ENCODE measurements at regions not wholly inside any gene's neighbourhood (a gene's known extent, or its start where the extent isn't known, plus 50 kb on each side); places are given as distances from the start of the nearest gene placed in this dataset.

DNA sequence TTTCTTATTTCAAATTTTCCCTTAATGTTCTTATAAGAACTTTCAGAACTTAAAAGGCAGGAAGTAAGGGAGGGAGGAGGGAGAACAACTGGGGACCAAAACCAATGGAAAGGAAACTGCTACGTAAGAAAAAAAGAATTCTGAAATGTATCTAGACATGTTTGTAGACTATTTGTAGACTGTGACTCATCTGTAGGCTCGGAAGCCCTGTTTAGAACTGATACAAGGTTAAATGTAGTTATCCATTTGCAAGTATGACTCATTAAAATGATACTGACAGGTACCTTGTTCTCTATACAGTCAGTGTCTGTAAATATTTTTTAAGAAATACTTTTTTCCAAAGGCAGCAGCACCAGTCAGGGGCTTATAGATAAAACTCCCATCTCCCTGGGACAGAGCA is 202.0 kb downstream of the DHX15 start:
- Histone ChIP-seq H3K9ac (replicated peaks in 1 of 4; ENCODE audit: extremely low read depth in 1 of 4, low read depth in 3 of 4, low read length in 3 of 4) (no peak overlapping the region), H2BK15ac (ENCODE audit: low read length) (no peak overlapping the region), H3K79me2 (ENCODE audit: control insufficient read depth in 1 of 2, insufficient read depth in 2 of 2, low read length in 2 of 2) (no peaks in the 10 kb centered on the region), H4K20me1 (replicated peaks in 1 of 2; ENCODE audit: control insufficient read depth in 1 of 2, insufficient read depth in 2 of 2, low read length in 2 of 2) (no peaks in the 10 kb centered on the region), H3K79me1 (ENCODE audit: low read depth, low read length) (no peaks in the 10 kb centered on the region), H2BK12ac (ENCODE audit: low read depth, low read length) (no peak overlapping the region), H3K23ac (ENCODE audit: insufficient read length) (no peak overlapping the region), H4K8ac (ENCODE audit: extremely low read depth, insufficient read depth, low read length) (no peak overlapping the region), H3K27me3 (replicated peaks in 1 of 4; ENCODE audit: control insufficient read depth in 3 of 4, extremely low read depth in 1 of 4, insufficient read depth in 3 of 4, low read length in 3 of 4) (no peaks in the 10 kb centered on the region; a peak in 1 of 7 replicates), H2AK5ac (ENCODE audit: low read depth, low read length) (no peak overlapping the region), H2BK5ac (ENCODE audit: low read depth, low read length) (no peak overlapping the region), H3K36me3 (ENCODE audit: control insufficient read depth in 2 of 4, insufficient read depth in 4 of 4, low read length in 3 of 4) (no peaks in the 10 kb centered on the region), H3K4me1 (replicated peaks in 1 of 4; ENCODE audit: control insufficient read depth in 3 of 4, insufficient read depth in 4 of 4, low read length in 3 of 4) (no peaks in the 10 kb centered on the region), H3K56ac (replicated peaks; ENCODE audit: insufficient read length, low read depth, low read length) (no peak overlapping the region), H3K23me2 (ENCODE audit: low read depth, low read length) (no peaks in the 10 kb centered on the region), H2BK120ac (replicated peaks; ENCODE audit: low read depth, low read length) (no peak overlapping the region), H3K27ac (ENCODE audit: low read depth, low read length) (no peak overlapping the region), H3K4me2 (ENCODE audit: insufficient read depth in 1 of 2, low read depth in 2 of 2, low read length in 2 of 2) (no peak overlapping the region), H4K5ac (ENCODE audit: insufficient read length, low read depth, low read length) (no peak overlapping the region), H4K91ac (replicated peaks; ENCODE audit: insufficient read length, low read length) (no peak overlapping the region), H2BK20ac (ENCODE audit: low read length) (no peak overlapping the region), H3K14ac (ENCODE audit: insufficient read length) (no peak overlapping the region), H3K18ac (ENCODE audit: extremely low read depth, low read length) (no peak overlapping the region), H3K9me3 (ENCODE audit: insufficient read depth in 2 of 2, low read depth in 1 of 2, low read length in 1 of 2) (no peaks in the 10 kb centered on the region), H3K4ac (replicated peaks; ENCODE audit: insufficient read length, low read depth, low read length) (no peak overlapping the region), H2AFZ (ENCODE audit: low read length) (no peak overlapping the region), H3K4me3 (ENCODE audit: extremely low read depth in 1 of 4, insufficient read depth in 2 of 4, low read depth in 3 of 4, low read length in 4 of 4) (no peak overlapping the region)
- ChIA-PET POLR2A (ENCODE audit: partially characterized antibody) (no interaction called here), CTCF (ENCODE audit: partially characterized antibody) (interaction anchor here (0.6 kb wide), 1 partner anchor 41 kb away, joined by 3 read pairs; no protein-coding TSS in a partner anchor)
- no peak for TF ChIP-seq PHF8 (conservative IDR thresholded peaks at IDR 0.05; ENCODE audit: low read depth, low read length)
- TF ChIP-seq, protein P1, sequence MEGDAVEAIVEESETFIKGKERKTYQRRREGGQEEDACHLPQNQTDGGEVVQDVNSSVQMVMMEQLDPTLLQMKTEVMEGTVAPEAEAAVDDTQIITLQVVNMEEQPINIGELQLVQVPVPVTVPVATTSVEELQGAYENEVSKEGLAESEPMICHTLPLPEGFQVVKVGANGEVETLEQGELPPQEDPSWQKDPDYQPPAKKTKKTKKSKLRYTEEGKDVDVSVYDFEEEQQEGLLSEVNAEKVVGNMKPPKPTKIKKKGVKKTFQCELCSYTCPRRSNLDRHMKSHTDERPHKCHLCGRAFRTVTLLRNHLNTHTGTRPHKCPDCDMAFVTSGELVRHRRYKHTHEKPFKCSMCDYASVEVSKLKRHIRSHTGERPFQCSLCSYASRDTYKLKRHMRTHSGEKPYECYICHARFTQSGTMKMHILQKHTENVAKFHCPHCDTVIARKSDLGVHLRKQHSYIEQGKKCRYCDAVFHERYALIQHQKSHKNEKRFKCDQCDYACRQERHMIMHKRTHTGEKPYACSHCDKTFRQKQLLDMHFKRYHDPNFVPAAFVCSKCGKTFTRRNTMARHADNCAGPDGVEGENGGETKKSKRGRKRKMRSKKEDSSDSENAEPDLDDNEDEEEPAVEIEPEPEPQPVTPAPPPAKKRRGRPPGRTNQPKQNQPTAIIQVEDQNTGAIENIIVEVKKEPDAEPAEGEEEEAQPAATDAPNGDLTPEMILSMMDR (IDR thresholded peaks at IDR 0.05; ENCODE audit: control extremely low read depth in 1 of 3, insufficient read depth in 1 of 3, low read depth in 1 of 3, low read length in 3 of 3): no peak
- no peak for TF ChIP-seq CTBP2 (IDR thresholded peaks at IDR 0.05; ENCODE audit: borderline replicate concordance, insufficient read depth, insufficient read length, low read length)
- TF ChIP-seq TEAD4 (IDR thresholded peaks at IDR 0.05; ENCODE audit: low read depth, low read length): no peak
- FAIRE-seq (no peak), DNase-seq (ENCODE audit: low read depth in 1 of 2, low spot score in 2 of 2) (no peak)
- 90% methylated on average over 2 of the region's 2 CpGs; no CpG with 5 or more reads in 1 of the 2 experiments for WGBS, 2 experiments (ENCODE audit: extremely low coverage in 1 of 2, insufficient coverage in 1 of 2, insufficient read length in 1 of 2, insufficient replicate concordance in 2 of 2, low coverage in 1 of 2, low lambda C conversion rate in 2 of 2, missing lambda C conversion rate in 1 of 2)
